ENCODE measurements at regions not wholly inside any gene's neighbourhood (a gene's known extent, or its start where the extent isn't known, plus 50 kb on each side); places are given as distances from the start of the nearest gene placed in this dataset.

DNA sequence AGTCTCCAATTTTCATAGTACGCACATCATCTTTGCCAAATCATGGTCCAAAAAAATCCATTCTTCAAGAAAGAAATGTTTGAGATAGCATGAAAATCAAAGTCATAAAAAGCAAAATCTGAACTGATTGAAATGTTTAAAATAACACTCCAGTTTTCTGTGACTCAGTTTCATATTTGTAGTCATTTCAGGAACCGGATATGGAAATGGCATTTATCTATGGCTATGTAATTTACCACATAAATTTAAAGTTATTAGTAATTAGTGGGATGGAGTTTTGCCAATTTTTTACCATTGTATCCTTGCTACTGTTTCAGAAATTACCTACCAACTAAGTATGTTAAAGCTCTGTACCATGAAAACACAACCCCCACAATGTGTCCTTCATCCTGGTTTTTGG is 456.6 kb upstream of the ACVR2A start:
- Mint-ChIP-seq H3K27ac (ENCODE audit: unreplicated experiment) (no peak overlapping the region), H3K9me3 (ENCODE audit: unreplicated experiment) (no peaks in the 10 kb centered on the region), H3K27me3 (ENCODE audit: low read depth, unreplicated experiment) (no peaks in the 10 kb centered on the region), H3K36me3 (ENCODE audit: low read depth, unreplicated experiment) (peaks cover 2% of the 10 kb centered on the region), H3K4me3 (ENCODE audit: unreplicated experiment) (no peak overlapping the region), H3K4me1 (ENCODE audit: low read depth, unreplicated experiment) (no peaks in the 10 kb centered on the region)
- FAIRE-seq (no peak), DNase-seq (ENCODE audit: low read depth) (no peak)
- TF ChIP-seq, protein P1, sequence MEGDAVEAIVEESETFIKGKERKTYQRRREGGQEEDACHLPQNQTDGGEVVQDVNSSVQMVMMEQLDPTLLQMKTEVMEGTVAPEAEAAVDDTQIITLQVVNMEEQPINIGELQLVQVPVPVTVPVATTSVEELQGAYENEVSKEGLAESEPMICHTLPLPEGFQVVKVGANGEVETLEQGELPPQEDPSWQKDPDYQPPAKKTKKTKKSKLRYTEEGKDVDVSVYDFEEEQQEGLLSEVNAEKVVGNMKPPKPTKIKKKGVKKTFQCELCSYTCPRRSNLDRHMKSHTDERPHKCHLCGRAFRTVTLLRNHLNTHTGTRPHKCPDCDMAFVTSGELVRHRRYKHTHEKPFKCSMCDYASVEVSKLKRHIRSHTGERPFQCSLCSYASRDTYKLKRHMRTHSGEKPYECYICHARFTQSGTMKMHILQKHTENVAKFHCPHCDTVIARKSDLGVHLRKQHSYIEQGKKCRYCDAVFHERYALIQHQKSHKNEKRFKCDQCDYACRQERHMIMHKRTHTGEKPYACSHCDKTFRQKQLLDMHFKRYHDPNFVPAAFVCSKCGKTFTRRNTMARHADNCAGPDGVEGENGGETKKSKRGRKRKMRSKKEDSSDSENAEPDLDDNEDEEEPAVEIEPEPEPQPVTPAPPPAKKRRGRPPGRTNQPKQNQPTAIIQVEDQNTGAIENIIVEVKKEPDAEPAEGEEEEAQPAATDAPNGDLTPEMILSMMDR (IDR thresholded peaks at IDR 0.05; ENCODE audit: insufficient read depth, low read depth, low read length), result no peak
- TF ChIP-seq EZH2 (IDR thresholded peaks at IDR 0.05; ENCODE audit: insufficient read depth, low read length), result no peak
- Histone ChIP-seq H3K27me3 (ENCODE audit: insufficient read depth, low read length) (no peaks in the 10 kb centered on the region), H3K36me3 (ENCODE audit: insufficient read depth, low read length) (no peaks in the 10 kb centered on the region), H3K4me3 (ENCODE audit: insufficient read depth, low read depth, low read length) (no peak overlapping the region), H3K4me1 (ENCODE audit: insufficient read depth, low read length) (no peaks in the 10 kb centered on the region), H3K9me3 (ENCODE audit: insufficient read depth, low read depth, low read length) (no peaks in the 10 kb centered on the region), H3K27ac (ENCODE audit: low read depth, low read length) (no peak overlapping the region), H3K9ac (ENCODE audit: low read length) (no peak overlapping the region), H3K79me2 (ENCODE audit: insufficient read depth, low read length) (no peaks in the 10 kb centered on the region), H4K20me1 (ENCODE audit: insufficient read depth, low read length) (no peaks in the 10 kb centered on the region), H2AFZ (ENCODE audit: low read depth, low read length) (no peak overlapping the region), H3K4me2 (ENCODE audit: low read length) (no peak overlapping the region)

- no peaks in the 10 kb centered on the region for H3K79me2 ChIP-seq (ENCODE audit: insufficient read depth, low read length)
- TF ChIP-seq EZH2 (IDR thresholded peaks at IDR 0.05; ENCODE audit: insufficient read depth, low read length), result no peak
- TF ChIP-seq, protein P1 (IDR thresholded peaks at IDR 0.05; ENCODE audit: insufficient read depth, low read depth, low read length), result no peak
- Mint-ChIP-seq H3K36me3 (ENCODE audit: low read depth, unreplicated experiment) (no peaks in the 10 kb centered on the region), H3K4me3 (ENCODE audit: unreplicated experiment) (no peak overlapping the region), H3K27me3 (ENCODE audit: low read depth, unreplicated experiment) (no peaks in the 10 kb centered on the region), H3K9me3 (ENCODE audit: unreplicated experiment) (no peaks in the 10 kb centered on the region), H3K4me1 (ENCODE audit: low read depth, unreplicated experiment) (no peaks in the 10 kb centered on the region), H3K27ac (ENCODE audit: unreplicated experiment) (no peak overlapping the region)
- no peaks in the 10 kb centered on the region for H3K9me3 ChIP-seq (ENCODE audit: insufficient read depth, low read depth, low read length)
- no peak overlapping the region for H3K9ac ChIP-seq (ENCODE audit: low read length)
- no peaks in the 10 kb centered on the region for H3K27me3 ChIP-seq (ENCODE audit: insufficient read depth, low read length)
- H3K4me1 ChIP-seq (ENCODE audit: insufficient read depth, low read length), result no peaks in the 10 kb centered on the region
- no peak overlapping the region for H3K4me2 ChIP-seq (ENCODE audit: low read length)
- H3K4me3 ChIP-seq (ENCODE audit: insufficient read depth, low read depth, low read length), result no peak overlapping the region
- no peak overlapping the region for H2AFZ ChIP-seq (ENCODE audit: low read depth, low read length)
- FAIRE-seq (no peak), DNase-seq (ENCODE audit: low read depth) (no peak)
- no peaks in the 10 kb centered on the region for H4K20me1 ChIP-seq (ENCODE audit: insufficient read depth, low read length)
- no peaks in the 10 kb centered on the region for H3K36me3 ChIP-seq (ENCODE audit: insufficient read depth, low read length)
- no peak overlapping the region for H3K27ac ChIP-seq (ENCODE audit: low read depth, low read length)
Observed at GRCh38 chr2:147386284-147386683, 458.5 kb upstream of the ACVR2A start.

GRCh38 chr2:147385600-147385999 is 459.2 kb upstream of the ACVR2A start:
- Histone ChIP-seq H3K9ac (ENCODE audit: low read length) (no peak overlapping the region), H4K20me1 (ENCODE audit: insufficient read depth, low read length) (no peaks in the 10 kb centered on the region), H3K79me2 (ENCODE audit: insufficient read depth, low read length) (no peaks in the 10 kb centered on the region), H3K36me3 (ENCODE audit: insufficient read depth, low read length) (no peaks in the 10 kb centered on the region), H3K4me2 (ENCODE audit: low read length) (no peak overlapping the region), H3K4me1 (ENCODE audit: insufficient read depth, low read length) (no peaks in the 10 kb centered on the region), H3K27me3 (ENCODE audit: insufficient read depth, low read length) (no peaks in the 10 kb centered on the region), H3K9me3 (ENCODE audit: insufficient read depth, low read depth, low read length) (no peaks in the 10 kb centered on the region), H3K4me3 (ENCODE audit: insufficient read depth, low read depth, low read length) (no peak overlapping the region), H2AFZ (ENCODE audit: low read depth, low read length) (no peak overlapping the region), H3K27ac (ENCODE audit: low read depth, low read length) (no peak overlapping the region)
- no peak overlapping the region for H3K4me3 Mint-ChIP-seq (ENCODE audit: unreplicated experiment)
- H3K4me1 Mint-ChIP-seq (ENCODE audit: low read depth, unreplicated experiment), result no peaks in the 10 kb centered on the region
- H3K27ac Mint-ChIP-seq (ENCODE audit: unreplicated experiment), result no peak overlapping the region
- FAIRE-seq (no peak), DNase-seq (ENCODE audit: low read depth) (no peak)
- no peaks in the 10 kb centered on the region for H3K27me3 Mint-ChIP-seq (ENCODE audit: low read depth, unreplicated experiment)
- TF ChIP-seq EZH2 (IDR thresholded peaks at IDR 0.05; ENCODE audit: insufficient read depth, low read length), result no peak
- TF ChIP-seq, protein P1 (IDR thresholded peaks at IDR 0.05; ENCODE audit: insufficient read depth, low read depth, low read length), result no peak
- H3K9me3 Mint-ChIP-seq (ENCODE audit: unreplicated experiment), result no peaks in the 10 kb centered on the region
- H3K36me3 Mint-ChIP-seq (ENCODE audit: low read depth, unreplicated experiment), result no peaks in the 10 kb centered on the region

Measured in astrocyte (in vitro differentiated cells and primary cell).